ENCODE measurements at regions not wholly inside any gene's neighbourhood (a gene's known extent, or its start where the extent isn't known, plus 50 kb on each side); places are given as distances from the start of the nearest gene placed in this dataset.
A peak's percentile ranks its signal among the peaks of the same experiment; 100 is the strongest.

GRCh38 chr4:32106767-32107166 is 1386.6 kb downstream of the PCDH7 start:
- Histone ChIP-seq H3K27ac (no peak overlapping the region), H3K4me1 (no peaks in the 10 kb centered on the region), H3K4me2 (no peak overlapping the region), H4K20me1 (ENCODE audit: low read depth) (no peaks in the 10 kb centered on the region), H3F3A (ENCODE audit: low read depth) (no peaks in the 10 kb centered on the region), H3K36me3 (no peaks in the 10 kb centered on the region), H3K4me3 (no peak overlapping the region), H3K9me3 (ENCODE audit: low read depth) (no peaks in the 10 kb centered on the region), H3K9ac (no peak overlapping the region), H3K79me2 (ENCODE audit: low read depth) (no peaks in the 10 kb centered on the region), H3K27me3 (no peaks in the 10 kb centered on the region), H2AFZ (replicated peaks) (no peak overlapping the region)
- TF ChIP-seq EZH2phosphoT487 (IDR thresholded peaks at IDR 0.05) (no peak), EZH2 (IDR thresholded peaks at IDR 0.05) (no peak), CTCF (IDR thresholded peaks at IDR 0.05) (no peak)
- no peaks in the 10 kb centered on the region for H3K9me3 Mint-ChIP-seq
- no peak overlapping the region for H3K4me3 Mint-ChIP-seq
- DNase-seq (ENCODE audit: low spot score), result no peak
- H3K4me1 Mint-ChIP-seq, result no peaks in the 10 kb centered on the region
- no peaks in the 10 kb centered on the region for H3K36me3 Mint-ChIP-seq
- H3K27me3 Mint-ChIP-seq (ENCODE audit: insufficient read depth, low read depth), result no peaks in the 10 kb centered on the region
- H3K27ac Mint-ChIP-seq, result no peak overlapping the region

- no peaks in the 10 kb centered on the region for H3K9me3 Mint-ChIP-seq
- Histone ChIP-seq H3K27ac (no peak overlapping the region), H2AFZ (replicated peaks) (no peak overlapping the region), H3K4me1 (no peaks in the 10 kb centered on the region), H3K36me3 (no peaks in the 10 kb centered on the region), H3K4me3 (no peak overlapping the region), H3K27me3 (no peaks in the 10 kb centered on the region), H3K9ac (no peak overlapping the region), H4K20me1 (ENCODE audit: low read depth) (no peaks in the 10 kb centered on the region), H3K4me2 (no peak overlapping the region), H3K9me3 (ENCODE audit: low read depth) (no peaks in the 10 kb centered on the region), H3K79me2 (ENCODE audit: low read depth) (no peaks in the 10 kb centered on the region), H3F3A (ENCODE audit: low read depth) (no peaks in the 10 kb centered on the region)
- TF ChIP-seq CTCF (IDR thresholded peaks at IDR 0.05), result no peak
- TF ChIP-seq EZH2 (IDR thresholded peaks at IDR 0.05), result no peak
- no peak for TF ChIP-seq EZH2phosphoT487 (IDR thresholded peaks at IDR 0.05)
- no peaks in the 10 kb centered on the region for H3K4me1 Mint-ChIP-seq
- no peaks in the 10 kb centered on the region for H3K36me3 Mint-ChIP-seq
- peaks cover 2% of the 10 kb centered on the region for H3K27me3 Mint-ChIP-seq (ENCODE audit: insufficient read depth, low read depth)
- DNase-seq (ENCODE audit: low spot score), result no peak
- no peak overlapping the region for H3K27ac Mint-ChIP-seq
- no peak overlapping the region for H3K4me3 Mint-ChIP-seq
These were observed 1392.7 kb downstream of the PCDH7 start for GRCh38 chr4:32112891-32113290.

- no peak overlapping the region for H3K4me3 Mint-ChIP-seq
- no peak overlapping the region for H3K4me2 ChIP-seq
- no peaks in the 10 kb centered on the region for H4K20me1 ChIP-seq (ENCODE audit: low read depth)
- H3K4me3 ChIP-seq, result no peak overlapping the region
- H3K36me3 Mint-ChIP-seq, result no peaks in the 10 kb centered on the region
- no peak overlapping the region for H3K9ac ChIP-seq
- DNase-seq (ENCODE audit: low spot score), result peak; percentile 7
- H3K4me1 Mint-ChIP-seq, result no peaks in the 10 kb centered on the region
- H3K9me3 Mint-ChIP-seq, result no peaks in the 10 kb centered on the region
- H3K79me2 ChIP-seq (ENCODE audit: low read depth), result no peaks in the 10 kb centered on the region
- H3K4me1 ChIP-seq, result no peaks in the 10 kb centered on the region
- H2AFZ ChIP-seq (replicated peaks), result no peak overlapping the region
- H3K27ac ChIP-seq, result no peak overlapping the region
- TF ChIP-seq CTCF (IDR thresholded peaks at IDR 0.05) (peak; percentile 16), EZH2phosphoT487 (IDR thresholded peaks at IDR 0.05) (no peak), EZH2 (IDR thresholded peaks at IDR 0.05) (no peak)
- no peaks in the 10 kb centered on the region for H3K9me3 ChIP-seq (ENCODE audit: low read depth)
- H3K27me3 ChIP-seq, result no peaks in the 10 kb centered on the region
- no peaks in the 10 kb centered on the region for H3F3A ChIP-seq (ENCODE audit: low read depth)
- no peaks in the 10 kb centered on the region for H3K36me3 ChIP-seq
- peaks cover 2% of the 10 kb centered on the region for H3K27me3 Mint-ChIP-seq (ENCODE audit: insufficient read depth, low read depth)
- H3K27ac Mint-ChIP-seq, result no peak overlapping the region
These were observed 1397.5 kb downstream of the PCDH7 start for GRCh38 chr4:32117693-32118092.

- Mint-ChIP-seq H3K27ac (no peak overlapping the region), H3K9me3 (no peaks in the 10 kb centered on the region), H3K36me3 (no peaks in the 10 kb centered on the region), H3K4me1 (no peaks in the 10 kb centered on the region), H3K27me3 (ENCODE audit: insufficient read depth, low read depth) (peaks cover 2% of the 10 kb centered on the region), H3K4me3 (no peak overlapping the region)
- H3K4me3 ChIP-seq, result no peak overlapping the region
- no peaks in the 10 kb centered on the region for H3K4me1 ChIP-seq
- H4K20me1 ChIP-seq (ENCODE audit: low read depth), result no peaks in the 10 kb centered on the region
- no peaks in the 10 kb centered on the region for H3K9me3 ChIP-seq (ENCODE audit: low read depth)
- no peaks in the 10 kb centered on the region for H3K79me2 ChIP-seq (ENCODE audit: low read depth)
- no peak overlapping the region for H2AFZ ChIP-seq (replicated peaks)
- H3K9ac ChIP-seq, result no peak overlapping the region
- H3K27me3 ChIP-seq, result no peaks in the 10 kb centered on the region
- TF ChIP-seq EZH2phosphoT487 (IDR thresholded peaks at IDR 0.05) (no peak), EZH2 (IDR thresholded peaks at IDR 0.05) (no peak), CTCF (IDR thresholded peaks at IDR 0.05) (no peak)
- no peak for DNase-seq (ENCODE audit: low spot score)
- H3K27ac ChIP-seq, result no peak overlapping the region
- H3F3A ChIP-seq (ENCODE audit: low read depth), result no peaks in the 10 kb centered on the region
- no peaks in the 10 kb centered on the region for H3K36me3 ChIP-seq
- no peak overlapping the region for H3K4me2 ChIP-seq
These were observed 1399.7 kb downstream of the PCDH7 start for GRCh38 chr4:32119907-32120306.

All from neural progenitor cell (in vitro differentiated cells).